ENCODE measurements at regions not wholly inside any gene's neighbourhood (a gene's known extent, or its start where the extent isn't known, plus 50 kb on each side); places are given as distances from the start of the nearest gene placed in this dataset.

- Histone ChIP-seq H3K4me1 (ENCODE audit: control insufficient read depth, extremely low read depth, insufficient read depth, low read length) (no peaks in the 10 kb centered on the region), H3K27me3 (ENCODE audit: control insufficient read depth in 2 of 2, insufficient read depth in 2 of 2, low read length in 2 of 2) (peaks cover 0 to 4% of the 10 kb centered on the region in 2 experiments), H3K4me3 (replicated peaks in 1 of 3; ENCODE audit: insufficient read depth in 1 of 3, low read depth in 1 of 3, low read length in 3 of 3) (no peak overlapping the region), H3K79me2 (ENCODE audit: control insufficient read depth, insufficient read depth, low read length) (no peaks in the 10 kb centered on the region), H3K4me2 (ENCODE audit: insufficient read depth, low read length) (no peak overlapping the region), H3K36me3 (ENCODE audit: control insufficient read depth in 2 of 2, extremely low read depth in 1 of 2, insufficient read depth in 2 of 2, low read length in 2 of 2) (no peaks in the 10 kb centered on the region), H2AFZ (ENCODE audit: low read depth, low read length) (no peak overlapping the region), H3K9me3 (replicated peaks; ENCODE audit: control insufficient read depth, insufficient read depth, low read length) (no peaks in the 10 kb centered on the region), H4K20me1 (replicated peaks; ENCODE audit: control insufficient read depth, extremely low read depth, insufficient read depth, low read length) (no peaks in the 10 kb centered on the region), H3K27ac (ENCODE audit: insufficient read depth, low read depth, low read length) (no peak overlapping the region), H3K9ac (replicated peaks; ENCODE audit: extremely low read depth, insufficient read depth, low read length) (no peak overlapping the region), H3K9me1 (replicated peaks; ENCODE audit: control insufficient read depth, extremely low read depth, insufficient read depth, low read length) (no peaks in the 10 kb centered on the region)
- FAIRE-seq (no peak), DNase-seq (ENCODE audit: low read depth, low spot score) (no peak)
- intact Hi-C loops (cut with micrococcal nuclease) (loop anchor here (10.0 kb wide), 2 partner anchors 371 to 859 kb away; no protein-coding TSS in a partner anchor), dilution Hi-C loops (cut with MboI; ENCODE audit: extremely low pct_ligation_motif_present, low sequenced_read_pairs) (no loop called here)
- BruUV-seq (replicated peaks): no TSS peak
- POLR2A ChIA-PET: no interaction called here
- CTCF ChIA-PET: interaction anchor here (1.9 kb wide), 1 partner anchor 14 kb away, joined by 6 read pairs; no protein-coding TSS in a partner anchor
- TF ChIP-seq GATA2 (IDR thresholded peaks at IDR 0.05; ENCODE audit: insufficient read depth, insufficient read length, low read depth, low read length) (no peak), MAX (IDR thresholded peaks at IDR 0.05; ENCODE audit: insufficient read depth, insufficient read length) (no peak), JUN (IDR thresholded peaks at IDR 0.05; ENCODE audit: borderline replicate concordance, insufficient read depth, insufficient read length, low read depth) (no peak), FOS (IDR thresholded peaks at IDR 0.05; ENCODE audit: borderline replicate concordance, insufficient read depth, low read length) (no peak), POLR2AphosphoS5 (IDR thresholded peaks at IDR 0.05; ENCODE audit: insufficient read depth, low read depth, low read length) (no peak), EZH2 (IDR thresholded peaks at IDR 0.05; ENCODE audit: borderline replicate concordance, low read depth, low read length, severe bottlenecking) (no peak), CTCF (IDR thresholded peaks at IDR 0.05; ENCODE audit: extremely low read depth in 1 of 2, insufficient read depth in 1 of 2, low read depth in 1 of 2, low read length in 2 of 2) (no peak), POLR2A (IDR thresholded peaks at IDR 0.05; ENCODE audit: low read depth, low read length) (no peak), MYC (IDR thresholded peaks at IDR 0.05; ENCODE audit: low read depth, low read length) (no peak)
These were observed 161.0 kb downstream of the HERPUD2 start for GRCh38 chr7:35533902-35534301.
